Mucosa of rectum (tissue), 2 donors: ENCODE measurements at regions not wholly inside any gene's neighbourhood (a gene's known extent, or its start where the extent isn't known, plus 50 kb on each side); places are given as distances from the start of the nearest gene placed in this dataset.
"Not testable (repeated sequence)": the region's sequence is repeated elsewhere in the genome, so short reads cannot be mapped to it uniquely, and the experiment has no call there.

Experiments
- H3K27ac ChIP-seq, 2 donors: one replicate each; pipeline ENCODE4 v1.7.0; 2013; ENCODE audit warnings: inconsistent platforms in 2 of 2, low read depth in 2 of 2, low read length in 2 of 2
- H3K27me3 ChIP-seq, 2 donors: one replicate each; pipeline ENCODE4 v1.7.0; 2013; ENCODE audit warnings: low read length in 2 of 2; ENCODE audit not compliant: control insufficient read depth in 2 of 2, insufficient read depth in 2 of 2
- H3K36me3 ChIP-seq, 2 donors: one replicate each; pipeline ENCODE4 v1.7.0; 2013; ENCODE audit warnings: low read length in 2 of 2; ENCODE audit not compliant: control insufficient read depth in 2 of 2, insufficient read depth in 2 of 2
- H3K4me1 ChIP-seq, 2 donors: one replicate each; pipeline ENCODE4 v1.7.0; 2013; ENCODE audit warnings: low read length in 2 of 2, mild to moderate bottlenecking in 1 of 2; ENCODE audit not compliant: control insufficient read depth in 2 of 2, insufficient read depth in 2 of 2
- H3K4me3 ChIP-seq, 2 donors: one replicate each; pipeline ENCODE4 v1.7.0; 2013; ENCODE audit warnings: low read length in 2 of 2
- H3K9ac ChIP-seq, 2 donors: one replicate each; pipeline ENCODE4 v1.7.0; 2013; ENCODE audit warnings: low read length in 2 of 2, low read depth in 1 of 2, mild to moderate bottlenecking in 1 of 2
- H3K9me3 ChIP-seq, 2 donors: one replicate each; pipeline ENCODE4 v1.7.0; 2013; ENCODE audit warnings: low read length in 2 of 2; ENCODE audit not compliant: control insufficient read depth in 2 of 2
- donor health status: healthy.
- donor health status: Normal muscosa, but diverticular disease.

DNA sequence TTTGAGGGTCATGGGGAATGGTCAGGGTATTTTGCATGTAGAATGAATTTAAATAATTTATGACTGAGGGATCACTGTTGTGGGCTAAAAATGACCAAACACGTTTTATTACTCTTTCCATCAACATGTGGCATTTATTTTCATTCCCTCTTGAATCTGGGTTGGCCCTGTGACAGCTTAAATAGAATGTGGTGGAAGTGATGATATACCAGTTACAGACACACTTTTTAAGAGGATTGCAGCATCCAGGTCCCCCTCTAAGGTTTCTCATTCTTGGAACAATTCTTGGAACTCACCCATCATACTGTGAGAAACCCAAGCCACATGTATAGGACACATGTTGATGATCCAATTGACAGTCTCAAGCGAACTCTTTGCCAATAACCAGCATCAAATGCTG, 272.4 kb downstream of the ETV1 start:
- H3K27ac ChIP-seq = no peak overlapping the region
- no peak overlapping the region for H3K4me3 ChIP-seq
- no peaks in the 10 kb centered on the region for H3K9me3 ChIP-seq
- H3K27me3 ChIP-seq = no peaks in the 10 kb centered on the region
- H3K36me3 ChIP-seq = no peaks in the 10 kb centered on the region
- H3K4me1 ChIP-seq = no peaks in the 10 kb centered on the region
- no peak overlapping the region for H3K9ac ChIP-seq

DNA sequence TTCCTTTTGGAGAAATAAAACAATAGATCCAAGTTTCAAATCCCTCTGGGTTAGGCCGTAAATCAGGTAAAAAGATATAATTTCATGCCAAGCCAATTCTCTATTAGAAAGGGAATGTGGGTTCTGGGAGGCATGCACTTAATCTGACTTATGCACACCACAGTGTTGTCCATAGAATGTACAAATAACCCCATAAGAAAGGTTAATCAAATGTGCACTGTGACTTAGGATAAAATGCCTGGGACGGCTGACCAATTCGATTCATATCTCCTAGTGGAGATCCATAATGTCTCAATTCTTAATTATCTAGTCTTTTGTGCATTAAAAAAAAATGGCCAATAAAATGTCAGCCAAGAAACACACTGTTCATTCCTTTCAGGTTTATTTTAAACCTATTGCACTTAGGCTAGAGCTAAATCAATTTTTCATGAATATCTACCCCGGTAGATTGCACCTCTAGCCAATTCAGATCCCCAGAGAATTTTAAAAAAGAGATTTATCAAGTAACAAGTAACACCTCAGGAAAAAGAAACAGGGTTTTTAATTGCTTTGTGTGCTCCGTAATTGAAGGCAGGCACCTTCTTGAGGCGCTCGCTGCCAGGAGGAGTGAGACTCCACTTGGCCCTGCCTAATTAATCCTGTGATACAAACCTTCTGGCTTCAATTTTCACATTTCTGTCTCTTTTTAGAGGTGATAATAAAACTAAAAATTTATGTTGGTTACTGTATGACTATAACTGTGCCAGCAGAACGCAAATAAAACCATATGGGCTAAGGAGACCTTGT, 265.1 kb downstream of the ETV1 start:
- Histone ChIP-seq H3K36me3 (no peaks in the 10 kb centered on the region), H3K9me3 (no peaks in the 10 kb centered on the region), H3K9ac (no peak overlapping the region), H3K4me3 (no peak overlapping the region), H3K27me3 (no peaks in the 10 kb centered on the region), H3K4me1 (no peaks in the 10 kb centered on the region), H3K27ac (no peak overlapping the region)

DNA sequence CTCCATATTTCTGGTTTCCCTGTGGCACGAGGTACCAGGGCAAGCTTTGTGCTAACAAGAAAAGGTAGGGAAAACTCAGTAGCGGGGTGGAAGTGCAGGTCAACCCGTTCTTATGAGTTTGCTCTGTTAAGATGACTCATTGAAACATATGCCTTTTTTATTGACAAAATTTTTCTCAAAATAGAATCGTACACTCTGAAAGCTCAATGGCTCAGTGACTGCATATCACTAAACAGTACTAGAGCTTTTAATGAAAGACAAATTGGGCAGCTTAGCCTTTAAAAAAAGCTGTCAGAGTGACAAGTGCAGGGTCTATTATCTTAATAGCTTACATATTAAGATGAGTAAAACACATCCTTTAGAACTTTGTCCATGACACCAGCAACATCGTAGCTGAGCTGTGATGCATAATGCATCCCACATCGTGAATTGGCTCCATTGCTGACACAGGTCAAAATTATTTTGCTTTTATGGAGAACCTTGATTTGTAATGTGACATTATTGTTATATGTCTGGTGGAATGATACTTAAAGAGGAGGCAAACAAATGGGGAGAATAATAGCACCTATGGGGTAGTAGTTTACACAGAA, 264.4 kb downstream of the ETV1 start:
- H3K4me1 ChIP-seq = no peaks in the 10 kb centered on the region
- no peak overlapping the region for H3K9ac ChIP-seq
- H3K27ac ChIP-seq = no peak overlapping the region
- no peaks in the 10 kb centered on the region for H3K36me3 ChIP-seq
- H3K27me3 ChIP-seq = no peaks in the 10 kb centered on the region
- H3K9me3 ChIP-seq = no peaks in the 10 kb centered on the region
- H3K4me3 ChIP-seq = no peak overlapping the region

DNA sequence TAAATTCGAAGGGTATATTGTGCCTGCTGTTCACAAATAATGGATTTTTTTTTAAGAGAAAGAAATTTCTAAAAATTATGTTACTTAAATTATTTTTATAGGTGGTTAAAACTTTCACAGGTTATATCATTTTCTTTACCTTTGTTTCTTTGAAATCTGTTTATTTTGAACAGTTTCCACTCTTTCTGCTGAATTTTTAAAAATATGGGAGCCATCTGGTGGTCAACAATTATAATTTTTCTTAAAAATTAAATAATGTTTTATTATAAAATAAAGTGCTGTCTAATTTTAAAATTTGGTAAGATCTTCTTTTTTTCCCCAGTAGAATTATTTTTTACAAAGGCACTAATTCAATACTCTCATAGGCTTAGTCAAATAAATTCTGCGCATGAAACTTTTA, 263.9 kb downstream of the ETV1 start:
- no peak overlapping the region for H3K27ac ChIP-seq
- no peak overlapping the region for H3K4me3 ChIP-seq
- H3K9me3 ChIP-seq = no peaks in the 10 kb centered on the region
- no peak overlapping the region for H3K9ac ChIP-seq
- no peaks in the 10 kb centered on the region for H3K36me3 ChIP-seq
- no peaks in the 10 kb centered on the region for H3K27me3 ChIP-seq
- no peaks in the 10 kb centered on the region for H3K4me1 ChIP-seq

DNA sequence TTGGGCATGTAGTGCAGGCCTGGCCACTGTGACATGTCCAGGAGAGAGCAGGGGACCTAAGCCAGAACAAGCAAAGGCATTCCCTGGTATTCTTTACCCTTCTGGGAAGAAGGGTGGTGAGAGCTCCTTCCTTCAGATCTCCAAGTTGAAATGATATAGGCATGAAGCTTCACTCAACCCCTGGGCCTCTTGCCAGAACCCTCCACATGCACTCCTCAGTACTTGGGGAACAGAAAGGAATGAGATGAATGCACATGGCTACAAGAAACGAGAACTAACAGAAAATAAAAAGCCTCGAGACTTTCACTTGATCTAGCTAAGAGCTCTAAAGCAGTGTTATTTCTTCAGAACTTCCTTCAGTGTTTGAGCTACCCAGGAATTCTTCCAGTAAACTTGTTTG, 262.2 kb downstream of the ETV1 start:
- Histone ChIP-seq H3K4me3 (no peak overlapping the region), H3K27ac (no peak overlapping the region), H3K36me3 (no peaks in the 10 kb centered on the region), H3K9ac (no peak overlapping the region), H3K27me3 (no peaks in the 10 kb centered on the region), H3K9me3 (no peaks in the 10 kb centered on the region), H3K4me1 (no peaks in the 10 kb centered on the region)

DNA sequence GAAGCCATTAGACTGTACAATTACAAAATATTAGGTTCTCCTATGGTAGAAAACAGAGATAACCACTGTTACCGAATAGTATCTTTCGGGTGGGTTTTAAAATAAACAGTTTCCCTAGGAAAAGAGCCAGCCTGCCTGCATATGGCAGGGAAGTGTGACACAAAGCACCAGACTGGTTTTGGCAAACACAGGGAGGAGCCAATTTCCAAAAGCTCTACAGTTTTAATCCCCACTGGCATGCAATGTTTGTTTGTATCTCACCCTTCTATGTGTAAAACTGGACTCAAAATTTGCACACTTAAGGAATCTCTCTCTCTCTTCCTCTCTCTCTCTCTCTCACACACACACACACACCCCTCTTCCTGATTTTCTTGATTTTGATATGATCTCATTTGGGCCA, 261.7 kb downstream of the ETV1 start:
- Histone ChIP-seq H3K27me3 (no peaks in the 10 kb centered on the region), H3K36me3 (no peaks in the 10 kb centered on the region), H3K4me3 (no peak overlapping the region), H3K27ac (no peak overlapping the region), H3K4me1 (no peaks in the 10 kb centered on the region), H3K9me3 (no peaks in the 10 kb centered on the region), H3K9ac (no peak overlapping the region)

DNA sequence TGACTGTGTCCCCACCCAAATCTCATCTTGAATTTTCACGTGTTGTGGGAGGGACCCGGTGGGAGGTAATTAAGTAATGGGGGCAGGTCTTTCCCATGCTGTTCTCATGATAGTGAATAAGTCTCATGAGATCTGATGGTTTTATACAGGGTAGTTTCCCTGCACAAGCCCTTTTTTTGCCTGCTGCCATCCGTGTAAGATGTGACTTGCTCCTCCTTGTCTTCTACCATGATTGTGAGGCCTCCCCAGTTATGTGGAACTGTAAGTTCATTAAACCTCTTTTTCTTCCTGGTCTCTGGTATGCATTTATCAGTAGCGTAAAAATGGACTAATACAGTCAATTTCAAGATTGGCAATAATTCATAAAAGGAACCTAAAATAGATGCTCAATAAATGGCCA, 261.0 kb downstream of the ETV1 start:
- not testable (repeated sequence) for H3K27ac ChIP-seq, H3K27me3 ChIP-seq, H3K4me3 ChIP-seq, H3K9ac ChIP-seq, H3K4me1 ChIP-seq, H3K36me3 ChIP-seq, H3K9me3 ChIP-seq

DNA sequence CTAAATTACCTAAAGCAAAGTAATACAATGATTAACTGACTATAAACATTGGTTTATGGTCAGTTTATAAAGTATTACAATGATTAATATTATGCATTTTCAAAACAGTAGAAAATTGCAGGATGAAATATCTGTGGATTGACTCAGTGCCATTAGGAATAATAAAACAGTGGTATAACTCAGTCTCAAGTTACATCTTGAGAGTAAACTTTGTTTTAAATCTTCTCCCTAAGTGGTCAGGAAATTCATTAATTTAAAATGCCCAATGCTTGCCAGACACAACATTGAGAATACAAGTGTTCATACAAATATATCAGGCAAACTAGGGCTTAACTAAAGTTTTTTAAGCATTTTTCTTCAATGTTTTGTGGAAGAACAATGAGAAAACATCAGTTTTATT, 257.8 kb downstream of the ETV1 start:
- no peak overlapping the region for H3K4me3 ChIP-seq

DNA sequence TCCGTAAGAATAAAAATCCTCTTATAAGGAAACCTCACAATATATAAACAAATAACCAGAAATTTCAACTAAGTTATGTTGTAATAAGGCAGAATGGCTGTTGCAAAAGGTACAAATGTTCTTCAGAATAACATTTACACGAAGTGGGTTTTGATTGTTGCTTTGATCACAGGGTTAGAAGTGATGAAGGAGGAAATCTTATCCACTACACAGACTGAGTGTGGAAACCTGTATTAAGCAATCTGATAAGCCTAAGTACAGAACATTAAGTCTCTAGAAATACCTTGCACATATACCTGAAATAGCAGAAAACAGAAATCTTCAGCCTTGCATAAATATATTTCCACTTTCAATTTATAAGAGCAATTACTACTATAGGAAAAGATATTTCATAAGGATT, 251.9 kb downstream of the ETV1 start:
- no peaks in the 10 kb centered on the region for H3K27me3 ChIP-seq
- H3K36me3 ChIP-seq = no peaks in the 10 kb centered on the region
- H3K27ac ChIP-seq = no peak overlapping the region
- H3K9ac ChIP-seq = no peak overlapping the region
- H3K4me3 ChIP-seq = no peak overlapping the region
- no peaks in the 10 kb centered on the region for H3K4me1 ChIP-seq
- no peaks in the 10 kb centered on the region for H3K9me3 ChIP-seq

More for the DNA sequence above, 257.8 kb downstream of the ETV1 start:
- no peak overlapping the region for H3K9ac ChIP-seq
- no peaks in the 10 kb centered on the region for H3K27me3 ChIP-seq
- no peaks in the 10 kb centered on the region for H3K9me3 ChIP-seq
- no peak overlapping the region for H3K27ac ChIP-seq
- H3K4me1 ChIP-seq = no peaks in the 10 kb centered on the region
- H3K36me3 ChIP-seq = no peaks in the 10 kb centered on the region

DNA sequence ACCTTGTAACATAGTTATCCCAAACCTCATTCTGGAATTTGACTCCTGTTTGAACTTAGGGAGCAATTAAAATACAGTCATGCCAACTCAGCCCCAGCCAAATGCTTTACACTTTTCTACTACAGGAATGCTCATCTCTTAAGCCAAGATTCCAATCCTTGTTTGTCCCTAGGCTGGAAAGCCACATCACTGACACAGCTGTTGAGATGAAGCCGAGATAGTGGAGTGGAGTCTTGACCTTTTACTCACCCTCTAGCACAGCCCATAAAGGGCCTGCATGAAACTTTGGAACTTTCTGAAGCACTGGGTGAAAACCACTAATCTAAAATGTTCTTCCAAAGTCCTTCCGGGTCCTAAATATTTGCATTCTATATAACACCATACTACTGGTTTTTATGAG, 247.3 kb downstream of the ETV1 start:
- no peaks in the 10 kb centered on the region for H3K27me3 ChIP-seq
- no peak overlapping the region for H3K9ac ChIP-seq
- H3K9me3 ChIP-seq = no peaks in the 10 kb centered on the region
- no peak overlapping the region for H3K27ac ChIP-seq
- H3K36me3 ChIP-seq = no peaks in the 10 kb centered on the region
- H3K4me3 ChIP-seq = no peak overlapping the region
- H3K4me1 ChIP-seq = no peaks in the 10 kb centered on the region
